ENCODE measurements at regions not wholly inside any gene's neighbourhood (a gene's known extent, or its start where the extent isn't known, plus 50 kb on each side); places are given as distances from the start of the nearest gene placed in this dataset.

- Histone ChIP-seq H3K4me1 (no peaks in the 10 kb centered on the region), H3K4me3 (no peak overlapping the region), H3K9me3 (no peaks in the 10 kb centered on the region), H3K27ac (no peak overlapping the region), H3K27me3 (no peaks in the 10 kb centered on the region), H3K36me3 (no peaks in the 10 kb centered on the region)
- TF ChIP-seq POLR2AphosphoS5 (IDR thresholded peaks at IDR 0.05): no peak
- WGBS, 2 donors (ENCODE audit: low coverage in 1 of 2): 92 to 94% methylated on average over 1 of the region's 1 CpG
- no peak for ATAC-seq
These were observed 92.9 kb downstream of the TXNL1 start for GRCh38 chr18:56545464-56545863.

DNA sequence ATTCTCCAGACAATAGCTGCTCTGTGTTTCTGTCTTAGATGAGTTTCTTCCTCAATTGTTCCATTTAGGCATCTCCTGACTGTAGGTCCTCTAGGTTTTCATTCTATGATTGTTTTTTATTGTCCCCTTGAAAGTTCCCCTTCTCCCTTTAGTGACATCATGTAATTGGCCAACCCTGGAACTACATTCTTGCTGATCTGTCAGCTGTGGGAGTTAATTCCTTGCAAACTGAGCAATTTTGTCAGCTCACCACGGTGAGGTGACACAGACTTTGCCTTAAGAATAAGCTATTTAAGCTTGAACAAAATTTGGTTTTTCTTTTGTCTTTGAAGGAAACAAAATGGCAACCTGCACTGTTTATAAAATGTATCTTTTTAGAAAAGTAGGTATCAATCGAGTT, 95.9 kb downstream of the TXNL1 start:
- Histone ChIP-seq H3K36me3 (no peaks in the 10 kb centered on the region), H3K27me3 (no peaks in the 10 kb centered on the region), H3K4me3 (no peak overlapping the region), H3K27ac (no peak overlapping the region), H3K9me3 (no peaks in the 10 kb centered on the region), H3K4me1 (no peaks in the 10 kb centered on the region)
- no peak for ATAC-seq
- TF ChIP-seq CTCF (IDR thresholded peaks at IDR 0.05) (no peak), EP300 (IDR thresholded peaks at IDR 0.05) (no peak), POLR2A (IDR thresholded peaks at IDR 0.05) (no peak), POLR2AphosphoS5 (IDR thresholded peaks at IDR 0.05) (no peak)
- 69 to 95% methylated on average over 2 of the region's 2 CpGs for WGBS, 2 donors (ENCODE audit: low coverage in 1 of 2)

- TF ChIP-seq POLR2AphosphoS5 (IDR thresholded peaks at IDR 0.05) (no peak), POLR2A (IDR thresholded peaks at IDR 0.05) (no peak), EP300 (IDR thresholded peaks at IDR 0.05) (no peak), CTCF (IDR thresholded peaks at IDR 0.05) (no peak)
- WGBS, 2 donors (ENCODE audit: low coverage in 1 of 2): 33 to 42% methylated on average over 1 to 2 of the region's 2 CpGs
- no peak overlapping the region for H3K4me3 ChIP-seq
- H3K4me1 ChIP-seq: no peaks in the 10 kb centered on the region
- ATAC-seq: no peak
- no peaks in the 10 kb centered on the region for H3K27me3 ChIP-seq
- H3K27ac ChIP-seq: no peak overlapping the region
- H3K36me3 ChIP-seq: no peaks in the 10 kb centered on the region
- H3K9me3 ChIP-seq: no peaks in the 10 kb centered on the region
These were observed 96.6 kb downstream of the TXNL1 start for GRCh38 chr18:56541793-56542192.

DNA sequence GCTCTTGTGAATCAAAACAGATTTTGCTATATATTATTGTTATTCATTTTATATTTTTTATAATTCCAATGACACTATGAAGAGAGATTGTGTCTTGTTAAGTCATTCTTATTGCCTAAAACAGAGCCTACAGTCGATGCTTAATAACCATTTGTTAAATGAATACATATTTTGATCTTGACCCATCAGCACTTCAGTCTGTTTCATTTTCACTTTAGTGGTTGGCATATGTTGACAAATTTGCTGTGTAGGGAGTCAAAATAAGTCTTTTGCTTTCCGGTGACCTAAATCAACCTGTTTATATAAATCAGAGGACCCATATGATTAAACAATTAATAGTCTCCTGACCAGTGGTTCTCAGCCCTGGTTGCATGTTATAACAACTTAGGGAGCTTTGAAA, 97.1 kb downstream of the TXNL1 start:
- H3K4me1 ChIP-seq: no peaks in the 10 kb centered on the region
- 50 to 68% methylated on average over 1 to 2 of the region's 2 CpGs for WGBS, 2 donors (ENCODE audit: low coverage in 1 of 2)
- no peak overlapping the region for H3K4me3 ChIP-seq
- no peaks in the 10 kb centered on the region for H3K9me3 ChIP-seq
- no peak overlapping the region for H3K27ac ChIP-seq
- H3K27me3 ChIP-seq: no peaks in the 10 kb centered on the region
- no peak for ATAC-seq
- no peak for TF ChIP-seq EP300 (IDR thresholded peaks at IDR 0.05)
- TF ChIP-seq POLR2A (IDR thresholded peaks at IDR 0.05): no peak
- no peaks in the 10 kb centered on the region for H3K36me3 ChIP-seq

DNA sequence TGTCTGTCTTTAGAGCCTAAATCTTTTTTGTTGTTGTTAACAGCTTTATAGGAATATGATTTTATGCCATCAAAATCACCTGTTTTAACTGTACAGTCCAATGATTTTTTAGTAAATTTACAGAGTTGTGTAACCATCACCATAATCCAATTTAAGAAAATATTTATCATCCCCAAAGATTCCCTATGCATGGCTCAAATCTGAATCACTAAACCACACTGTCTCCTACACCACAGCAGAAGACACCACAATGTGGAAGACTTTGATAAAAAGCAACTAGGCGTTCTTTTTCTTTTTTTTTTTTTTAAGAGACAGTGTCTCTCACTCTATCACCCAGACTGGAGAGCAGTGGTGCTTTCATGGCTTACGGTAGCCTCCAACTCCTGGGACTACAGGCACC, 99.6 kb downstream of the TXNL1 start:
- TF ChIP-seq POLR2A (IDR thresholded peaks at IDR 0.05) (no peak), POLR2AphosphoS5 (IDR thresholded peaks at IDR 0.05) (no peak), CTCF (IDR thresholded peaks at IDR 0.05) (no peak), EP300 (IDR thresholded peaks at IDR 0.05) (no peak)
- no peaks in the 10 kb centered on the region for H3K36me3 ChIP-seq

DNA sequence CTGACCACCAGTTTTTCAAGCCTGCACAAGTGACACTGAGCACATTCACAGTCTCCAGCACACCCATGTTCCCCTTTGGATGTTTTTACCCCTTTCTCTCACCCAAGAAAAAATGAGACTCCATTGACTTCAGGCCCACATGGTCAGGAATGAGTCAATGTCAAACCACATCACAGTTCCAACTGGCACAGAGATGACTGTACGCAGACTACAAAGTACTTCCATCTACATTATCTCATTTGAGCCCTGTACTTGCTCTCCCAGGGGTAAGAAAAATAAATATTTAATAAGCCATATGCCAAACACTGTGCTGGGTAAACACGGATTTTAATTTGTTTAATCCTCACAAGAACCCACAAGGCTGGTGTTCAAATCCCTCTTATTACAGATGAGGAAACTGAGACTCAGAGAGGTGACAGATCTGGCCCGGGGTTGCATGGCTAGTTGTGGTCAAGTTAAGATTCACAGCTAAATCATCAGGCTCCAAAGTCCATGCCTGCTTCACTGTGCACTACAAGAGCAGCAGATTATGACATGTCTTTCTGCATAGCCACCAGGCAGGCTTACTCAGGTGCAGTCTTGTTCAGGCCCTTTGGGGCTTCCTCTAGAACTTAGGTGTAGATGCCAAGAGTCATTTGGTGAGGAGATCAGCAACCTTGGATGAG, 106.1 kb downstream of the TXNL1 start:
- H3K27ac ChIP-seq: no peak overlapping the region
- TF ChIP-seq EP300 (IDR thresholded peaks at IDR 0.05): no peak
- no peak for TF ChIP-seq POLR2A (IDR thresholded peaks at IDR 0.05)
- TF ChIP-seq POLR2AphosphoS5 (IDR thresholded peaks at IDR 0.05): no peak
- TF ChIP-seq CTCF (IDR thresholded peaks at IDR 0.05): no peak
- 35 to 49% methylated on average over 2 to 3 of the region's 3 CpGs for WGBS, 2 donors (ENCODE audit: low coverage in 1 of 2)
- ATAC-seq: no peak
- H3K27me3 ChIP-seq: no peaks in the 10 kb centered on the region
- no peaks in the 10 kb centered on the region for H3K4me1 ChIP-seq
- no peak overlapping the region for H3K4me3 ChIP-seq
- no peaks in the 10 kb centered on the region for H3K36me3 ChIP-seq
- no peaks in the 10 kb centered on the region for H3K9me3 ChIP-seq

More for the DNA sequence above, 99.6 kb downstream of the TXNL1 start:
- no peak for ATAC-seq
- H3K9me3 ChIP-seq: no peaks in the 10 kb centered on the region
- WGBS, 2 donors (ENCODE audit: low coverage in 1 of 2): 91 to 94% methylated on average over 2 of the region's 2 CpGs
- H3K4me1 ChIP-seq: no peaks in the 10 kb centered on the region
- H3K27me3 ChIP-seq: no peaks in the 10 kb centered on the region
- no peak overlapping the region for H3K4me3 ChIP-seq
- no peak overlapping the region for H3K27ac ChIP-seq

All from gastroesophageal sphincter (tissue), 4 donors.